Body of pancreas (tissue), 4 donors: ENCODE measurements at regions not wholly inside any gene's neighbourhood (a gene's known extent, or its start where the extent isn't known, plus 50 kb on each side); places are given as distances from the start of the nearest gene placed in this dataset.

Experiments
- CTCF ChIP-seq, 7 experiments: fragments of 450-650 bp in 4 of 7; fragments of 200-600 bp in 3 of 7; sonication (generic) in 3 of 7; IDR thresholded peaks; one replicate each; pipeline ENCODE4 v1.5.1; 2016 to 2019; ENCODE audit warnings: antibody characterized with exemption in 7 of 7
- POLR2A ChIP-seq, 3 donors: fragments of 450-650 bp; IDR thresholded peaks; one replicate each; pipeline ENCODE4 v1.6.1; 2016; ENCODE audit warnings: antibody characterized with exemption in 3 of 3, mild to moderate bottlenecking in 2 of 3

- no peak for TF ChIP-seq CTCF (IDR thresholded peaks at IDR 0.05)
- TF ChIP-seq POLR2A (IDR thresholded peaks at IDR 0.05): no peak
These were observed 113.8 kb upstream of the ARMC2 start for GRCh38 chr6:108734271-108734922.
